SW 1271 (cell line): ENCODE measurements at regions not wholly inside any gene's neighbourhood (a gene's known extent, or its start where the extent isn't known, plus 50 kb on each side); places are given as distances from the start of the nearest gene placed in this dataset.

Experiments
- DNase-seq, 2 experiments: peaks; one replicate each; lab custom pipeline; 2025; lab: John Stamatoyannopoulos, UW

GRCh38 chr7:27459731-27460053 is 203.0 kb downstream of the HIBADH start:
- no peak for DNase-seq

GRCh38 chr7:27462575-27463270 is 200.0 kb downstream of the HIBADH start:
- no peak for DNase-seq

- DNase-seq = no peak
Observed at GRCh38 chr7:27464970-27465369, 197.7 kb downstream of the HIBADH start.

- DNase-seq = no peak
Observed at GRCh38 chr7:27466703-27467102, 196.0 kb downstream of the HIBADH start.

- DNase-seq = no peak
Observed at GRCh38 chr7:27472043-27472442, 190.6 kb downstream of the HIBADH start.
